HUES6 (cell line): ENCODE measurements at regions not wholly inside any gene's neighbourhood (a gene's known extent, or its start where the extent isn't known, plus 50 kb on each side); places are given as distances from the start of the nearest gene placed in this dataset.

Experiments used
- H3K27ac ChIP-seq: 2 replicates; pipeline ENCODE4 v1.7.0; 2013; ENCODE audit warnings: low read depth, mild to moderate bottlenecking, low read length, inconsistent platforms
- H3K27me3 ChIP-seq: 2 replicates; pipeline ENCODE4 v1.6.1; 2013; ENCODE audit warnings: low read length; ENCODE audit not compliant: control insufficient read depth, insufficient read depth
- H3K36me3 ChIP-seq: 2 replicates; pipeline ENCODE4 v1.6.1; 2013; ENCODE audit warnings: low read length; ENCODE audit not compliant: control insufficient read depth, insufficient read depth
- H3K4me1 ChIP-seq: 2 replicates; pipeline ENCODE4 v1.6.1; 2013; ENCODE audit warnings: low read length; ENCODE audit not compliant: control insufficient read depth, insufficient read depth
- H3K4me3 ChIP-seq: 2 replicates; pipeline ENCODE4 v1.5.1; 2013; ENCODE audit warnings: low read depth, low read length
- H3K9ac ChIP-seq: one replicate; pipeline ENCODE4 v1.6.1; 2013; ENCODE audit warnings: mild to moderate bottlenecking, low read length
- H3K9me3 ChIP-seq: 2 replicates; pipeline ENCODE4 v1.6.1; 2013; ENCODE audit warnings: low read depth, low read length; ENCODE audit not compliant: control insufficient read depth, insufficient read depth

- Histone ChIP-seq H3K36me3 (no peaks in the 10 kb centered on the region), H3K9ac (no peak overlapping the region), H3K4me3 (no peak overlapping the region), H3K9me3 (no peaks in the 10 kb centered on the region), H3K27ac (no peak overlapping the region), H3K27me3 (no peaks in the 10 kb centered on the region), H3K4me1 (no peaks in the 10 kb centered on the region)
Measured at GRCh38 chr1:117809764-117810163, 119.7 kb downstream of the GDAP2 start.

GRCh38 chr1:117810553-117810952, 118.9 kb downstream of the GDAP2 start:
- H3K27ac ChIP-seq, result no peak overlapping the region
- H3K4me3 ChIP-seq, result no peak overlapping the region
- no peaks in the 10 kb centered on the region for H3K9me3 ChIP-seq
- no peak overlapping the region for H3K9ac ChIP-seq
- 0 out of 2 replicates have a peak, but pooled peaks cover 1% of the 10 kb centered on the region for H3K4me1 ChIP-seq
- H3K36me3 ChIP-seq, result no peaks in the 10 kb centered on the region
- no peaks in the 10 kb centered on the region for H3K27me3 ChIP-seq

GRCh38 chr1:117812869-117813511, 116.4 kb downstream of the GDAP2 start:
- H3K27ac ChIP-seq, result no peak overlapping the region
- peaks cover 8% of the 10 kb centered on the region; the same call in 1 of the 2 replicates for H3K4me1 ChIP-seq

More at GRCh38 chr1:117812869-117813511, 116.4 kb downstream of the GDAP2 start:
- Histone ChIP-seq H3K27me3 (no peaks in the 10 kb centered on the region), H3K4me3 (no peak overlapping the region), H3K9ac (no peak overlapping the region), H3K36me3 (no peaks in the 10 kb centered on the region), H3K9me3 (no peaks in the 10 kb centered on the region)
